Spleen (tissue), 11 donors: ENCODE measurements at regions not wholly inside any gene's neighbourhood (a gene's known extent, or its start where the extent isn't known, plus 50 kb on each side); places are given as distances from the start of the nearest gene placed in this dataset.

Experiments
- DNase-seq: peaks from one replicate; pipeline ENCODE4 v3.0.0-alpha.2; 2020
- H3K27ac ChIP-seq, 8 donors: fragments of 200-600 bp; sonication (generic) in 7 of 8; 1 replicate in 4 of 8; 2 replicates in 4 of 8; pipeline versions ENCODE4 v1.5.0 to v1.8.0; 2016 to 2021; ENCODE audit warnings: inconsistent platforms in 4 of 8, mild to moderate bottlenecking in 4 of 8, moderate library complexity in 1 of 8
- H3K27me3 ChIP-seq, 7 donors: fragments of 200-600 bp; sonication (generic) in 6 of 7; replicated peaks in 1 of 7; 1 replicate in 4 of 7; 2 replicates in 3 of 7; pipeline versions ENCODE4 v1.5.0 to v1.8.0; 2016 to 2021; ENCODE audit warnings: inconsistent platforms in 3 of 7, mild to moderate bottlenecking in 1 of 7
- H3K36me3 ChIP-seq, 6 donors: fragments of 200-600 bp; sonication (generic) in 5 of 6; 1 replicate in 4 of 6; 2 replicates in 2 of 6; pipeline versions ENCODE4 v1.5.0 to v1.8.0; 2016 to 2021; ENCODE audit warnings: inconsistent platforms in 2 of 6
- H3K4me1 ChIP-seq, 6 donors: fragments of 200-600 bp; sonication (generic) in 5 of 6; 1 replicate in 3 of 6; 2 replicates in 3 of 6; pipeline versions ENCODE4 v1.5.0 to v1.8.0; 2016 to 2021; ENCODE audit warnings: inconsistent platforms in 3 of 6
- H3K4me3 ChIP-seq, 8 donors: fragments of 200-600 bp; sonication (generic) in 7 of 8; 1 replicate in 4 of 8; 2 replicates in 4 of 8; pipeline versions ENCODE4 v1.5.0 to v1.8.0; 2016 to 2021; ENCODE audit warnings: inconsistent platforms in 4 of 8, mild to moderate bottlenecking in 4 of 8, moderate library complexity in 2 of 8
- H3K9me3 ChIP-seq, 8 donors: fragments of 200-600 bp; sonication (generic) in 7 of 8; 1 replicate in 4 of 8; 2 replicates in 4 of 8; pipeline versions ENCODE4 v1.5.0 to v1.8.0; 2016 to 2021; ENCODE audit warnings: inconsistent platforms in 4 of 8
- POLR2A ChIP-seq, 3 donors: fragments of 450-650 bp; IDR thresholded peaks; one replicate each; pipeline ENCODE4 v1.5.1; 2017; ENCODE audit warnings: antibody characterized with exemption in 3 of 3, mild to moderate bottlenecking in 1 of 3
- POLR2AphosphoS5 ChIP-seq, 3 donors: sonication (generic); formaldehyde crosslinking; IDR thresholded peaks; one replicate each; pipeline ENCODE4 v1.5.1; 2017; ENCODE audit warnings: antibody characterized with exemption in 3 of 3
- WGBS, 5 donors: extraction: QIAGEN DNeasy Blood & Tissue Kit in 3 of 5; methylation state at CpG; one replicate each; pipeline versions ENCODE4 v1.1.5 to v1.1.7; 2013 to 2018; 5-methylcytosine and 5-hydroxymethylcytosine counted together
- intact Hi-C: fragments of 100-400 bp; cut with DNase I; formaldehyde crosslinking; loops from one replicate; pipeline ENCODE4 v1.15.0; 2023; ENCODE audit warnings: low total_unique reads
- TF ChIP-seq, protein P1 (sequence below), 11 experiments: fragments of 200-600 bp in 7 of 11; fragments of 450-650 bp in 4 of 11; sonication (generic) in 4 of 11; IDR thresholded peaks in 8 of 11; conservative IDR thresholded peaks in 3 of 11; 1 replicate in 7 of 11; 2 replicates in 4 of 11; pipeline versions ENCODE4 v1.4.0 to v1.8.0; 2016 to 2021; ENCODE audit warnings: antibody characterized with exemption in 11 of 11, inconsistent platforms in 4 of 11, mild to moderate bottlenecking in 1 of 11
- donor health status: healthy with polysubstance abuse.
- donor health status: DM: no; HTN: no; CAD: no; lungs with moderate emphysema.
- donor health status: DM: no; HTN: no; CAD: no.
- donor health status: Bipolar disorder and iron deficiency.
- donor health status: healthy.
- donor health status: DM: no; HTN: no; CAD: no.
- donor health status: DM: yes; HTN: yes; CAD: no.

DNA sequence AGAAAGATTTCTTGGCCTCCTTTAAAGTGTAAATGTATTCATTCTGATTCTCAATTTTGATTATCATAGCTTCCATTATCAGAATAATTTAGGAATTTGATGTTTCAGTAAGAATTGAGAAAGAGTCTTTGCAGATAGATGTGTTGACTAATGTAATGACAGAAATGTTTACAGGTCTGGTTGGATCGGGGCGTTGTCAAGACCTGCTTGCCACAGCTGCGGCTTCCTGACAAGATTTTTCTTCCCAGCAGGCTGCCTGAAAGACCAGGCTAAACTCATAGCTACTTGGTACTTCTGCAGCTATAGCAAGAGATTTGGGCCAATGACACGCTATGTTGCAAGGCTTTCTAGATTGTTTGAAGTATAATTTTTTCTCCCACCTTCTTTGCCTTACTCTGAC is 91.5 kb upstream of the ANKRD50 start:
- DNase-seq: no peak
- intact Hi-C loops: no loop called here

DNA sequence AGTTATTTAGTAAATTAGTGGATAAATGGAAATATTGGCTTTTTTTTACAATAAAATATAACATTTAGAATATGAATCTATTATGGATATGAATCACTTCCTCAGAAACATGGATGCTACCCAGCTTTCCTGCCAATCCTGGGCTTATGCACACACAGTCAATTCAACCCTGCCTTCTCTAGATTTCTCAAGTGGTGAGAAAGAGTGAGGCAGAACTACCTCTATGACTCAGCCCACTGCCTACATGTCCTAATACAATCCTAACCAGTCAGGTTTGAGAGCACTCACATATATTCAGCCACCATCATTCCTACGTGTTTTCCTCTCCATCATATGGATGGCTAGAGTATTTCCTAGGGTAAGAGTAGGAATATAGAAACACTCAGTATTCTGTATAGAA is 91.1 kb upstream of the ANKRD50 start:
- Histone ChIP-seq H3K36me3 (no peaks in the 10 kb centered on the region), H3K9me3 (peaks cover 0 to 6% (median 0%) of the 10 kb centered on the region in 8 donors), H3K27ac (no peak overlapping the region), H3K4me3 (no peak overlapping the region), H3K4me1 (no peaks in the 10 kb centered on the region), H3K27me3 (no peaks in the 10 kb centered on the region)
- DNase-seq: no peak
- TF ChIP-seq POLR2A (IDR thresholded peaks at IDR 0.05) (no peak), POLR2AphosphoS5 (IDR thresholded peaks at IDR 0.05) (no peak)
- TF ChIP-seq, protein P1, sequence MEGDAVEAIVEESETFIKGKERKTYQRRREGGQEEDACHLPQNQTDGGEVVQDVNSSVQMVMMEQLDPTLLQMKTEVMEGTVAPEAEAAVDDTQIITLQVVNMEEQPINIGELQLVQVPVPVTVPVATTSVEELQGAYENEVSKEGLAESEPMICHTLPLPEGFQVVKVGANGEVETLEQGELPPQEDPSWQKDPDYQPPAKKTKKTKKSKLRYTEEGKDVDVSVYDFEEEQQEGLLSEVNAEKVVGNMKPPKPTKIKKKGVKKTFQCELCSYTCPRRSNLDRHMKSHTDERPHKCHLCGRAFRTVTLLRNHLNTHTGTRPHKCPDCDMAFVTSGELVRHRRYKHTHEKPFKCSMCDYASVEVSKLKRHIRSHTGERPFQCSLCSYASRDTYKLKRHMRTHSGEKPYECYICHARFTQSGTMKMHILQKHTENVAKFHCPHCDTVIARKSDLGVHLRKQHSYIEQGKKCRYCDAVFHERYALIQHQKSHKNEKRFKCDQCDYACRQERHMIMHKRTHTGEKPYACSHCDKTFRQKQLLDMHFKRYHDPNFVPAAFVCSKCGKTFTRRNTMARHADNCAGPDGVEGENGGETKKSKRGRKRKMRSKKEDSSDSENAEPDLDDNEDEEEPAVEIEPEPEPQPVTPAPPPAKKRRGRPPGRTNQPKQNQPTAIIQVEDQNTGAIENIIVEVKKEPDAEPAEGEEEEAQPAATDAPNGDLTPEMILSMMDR (IDR thresholded peaks at IDR 0.05 in 8 of 11, conservative IDR thresholded peaks at IDR 0.05 in 3 of 11): no peak
- WGBS, 5 donors: 71 to 84% (median 76%) methylated on average over 1 of the region's 1 CpG
- intact Hi-C loops: no loop called here

More for the DNA sequence above, 91.5 kb upstream of the ANKRD50 start:
- peaks cover 0 to 6% (median 0%) of the 10 kb centered on the region in 8 donors for H3K9me3 ChIP-seq
- WGBS, 5 donors: 80 to 90% (median 86%) methylated on average over 4 of the region's 4 CpGs
- H3K27me3 ChIP-seq: no peaks in the 10 kb centered on the region
- no peaks in the 10 kb centered on the region for H3K36me3 ChIP-seq
- no peak overlapping the region for H3K4me3 ChIP-seq
- H3K27ac ChIP-seq: no peak overlapping the region
- H3K4me1 ChIP-seq: no peaks in the 10 kb centered on the region
- TF ChIP-seq POLR2AphosphoS5 (IDR thresholded peaks at IDR 0.05) (no peak), POLR2A (IDR thresholded peaks at IDR 0.05) (no peak)
- TF ChIP-seq, protein P1 (IDR thresholded peaks at IDR 0.05 in 8 of 11, conservative IDR thresholded peaks at IDR 0.05 in 3 of 11): no peak

DNA sequence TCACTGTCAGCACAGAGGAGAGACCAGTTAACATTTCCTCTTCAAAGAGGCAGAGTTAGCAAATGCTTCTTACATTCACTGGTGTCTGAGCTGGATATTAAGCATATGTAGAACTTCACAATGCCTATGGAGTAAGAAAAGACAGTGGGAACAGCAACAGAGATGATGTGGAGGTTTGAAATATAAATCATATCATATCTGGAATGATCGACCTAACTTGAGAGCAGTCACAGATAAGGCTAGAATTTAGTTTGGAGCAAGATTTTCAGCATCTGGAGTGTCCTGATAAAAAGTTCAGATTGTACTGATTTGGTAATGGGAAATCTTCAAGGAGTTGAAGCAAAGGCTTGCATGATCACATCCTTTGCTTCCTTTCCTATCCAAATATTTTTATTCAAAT is 90.5 kb upstream of the ANKRD50 start:
- peaks cover 0 to 6% (median 0%) of the 10 kb centered on the region in 8 donors for H3K9me3 ChIP-seq
- intact Hi-C loops: no loop called here
- DNase-seq: no peak
- TF ChIP-seq POLR2A (IDR thresholded peaks at IDR 0.05) (no peak), POLR2AphosphoS5 (IDR thresholded peaks at IDR 0.05) (no peak)
- TF ChIP-seq, protein P1 (IDR thresholded peaks at IDR 0.05 in 8 of 11, conservative IDR thresholded peaks at IDR 0.05 in 3 of 11): no peak
- no peaks in the 10 kb centered on the region for H3K4me1 ChIP-seq
- H3K27me3 ChIP-seq: no peaks in the 10 kb centered on the region
- no peak overlapping the region for H3K27ac ChIP-seq
- no peak overlapping the region for H3K4me3 ChIP-seq
- WGBS, 5 donors: 51 to 67% (median 60%) methylated on average over 1 of the region's 1 CpG
- no peaks in the 10 kb centered on the region for H3K36me3 ChIP-seq

DNA sequence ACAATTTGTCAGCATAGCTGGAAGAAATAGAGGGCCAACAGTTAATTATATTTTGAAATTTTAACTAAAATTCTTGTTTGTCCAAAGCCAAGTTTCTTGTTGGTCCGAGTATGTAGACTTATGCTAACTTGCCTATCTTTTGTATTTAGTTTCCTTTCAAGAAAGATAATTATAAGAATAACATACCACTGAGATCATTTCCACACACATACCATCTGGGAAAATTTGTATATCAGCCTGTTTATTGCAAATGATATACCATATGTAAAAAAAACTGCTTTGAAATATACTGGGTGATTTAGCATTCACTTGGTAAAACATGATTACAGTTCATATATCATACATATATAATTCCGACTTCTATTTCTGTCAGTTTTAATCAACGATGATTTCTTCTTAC is 84.7 kb upstream of the ANKRD50 start:
- no peaks in the 10 kb centered on the region for H3K27me3 ChIP-seq
- no peak overlapping the region for H3K27ac ChIP-seq
- H3K9me3 ChIP-seq: no peaks in the 10 kb centered on the region
- DNase-seq: no peak
- 75 to 88% (median 83%) methylated on average over 3 of the region's 3 CpGs for WGBS, 5 donors
- intact Hi-C loops: no loop called here
- no peak for TF ChIP-seq POLR2A (IDR thresholded peaks at IDR 0.05)
- no peak for TF ChIP-seq POLR2AphosphoS5 (IDR thresholded peaks at IDR 0.05)
- TF ChIP-seq, protein P1 (IDR thresholded peaks at IDR 0.05 in 8 of 11, conservative IDR thresholded peaks at IDR 0.05 in 3 of 11): no peak
- no peak overlapping the region for H3K4me3 ChIP-seq
- H3K4me1 ChIP-seq: no peaks in the 10 kb centered on the region
- H3K36me3 ChIP-seq: no peaks in the 10 kb centered on the region
